ENCODE measurements at regions not wholly inside any gene's neighbourhood (a gene's known extent, or its start where the extent isn't known, plus 50 kb on each side); places are given as distances from the start of the nearest gene placed in this dataset.

GRCh38 chr3:46129588-46130272 is 78.4 kb downstream of the CCR1 start:
- DNase-seq (ENCODE audit: low read depth), result no peak
- FAIRE-seq, result no peak
- no peaks in the 10 kb centered on the region for H3K36me3 ChIP-seq (ENCODE audit: control insufficient read depth, insufficient read depth, low read length)
- no peaks in the 10 kb centered on the region for H3K27me3 ChIP-seq (ENCODE audit: control insufficient read depth, insufficient read depth, low read length)
- TF ChIP-seq CTCF (IDR thresholded peaks at IDR 0.05; ENCODE audit: insufficient read depth, low read length, severe bottlenecking), result no peak
- no peak overlapping the region for H3K4me3 ChIP-seq (ENCODE audit: low read depth, low read length)

- DNase-seq (ENCODE audit: low read depth) (peak; percentile 88), FAIRE-seq (peak; percentile 89)
- no peak overlapping the region for H3K4me3 ChIP-seq (ENCODE audit: low read depth, low read length)
- no peaks in the 10 kb centered on the region for H3K36me3 ChIP-seq (ENCODE audit: control insufficient read depth, insufficient read depth, low read length)
- no peak for TF ChIP-seq CTCF (IDR thresholded peaks at IDR 0.05; ENCODE audit: insufficient read depth, low read length, severe bottlenecking)
- H3K27me3 ChIP-seq (ENCODE audit: control insufficient read depth, insufficient read depth, low read length), result no peaks in the 10 kb centered on the region
Observed at GRCh38 chr3:46127503-46127902, 80.6 kb downstream of the CCR1 start.

GRCh38 chr3:46124216-46125177 is 83.6 kb downstream of the CCR1 start:
- no peak overlapping the region for H3K4me3 ChIP-seq (ENCODE audit: low read depth, low read length)
- no peak for DNase-seq (ENCODE audit: low read depth)
- no peak for TF ChIP-seq CTCF (IDR thresholded peaks at IDR 0.05; ENCODE audit: insufficient read depth, low read length, severe bottlenecking)
- no peaks in the 10 kb centered on the region for H3K36me3 ChIP-seq (ENCODE audit: control insufficient read depth, insufficient read depth, low read length)
- no peaks in the 10 kb centered on the region for H3K27me3 ChIP-seq (ENCODE audit: control insufficient read depth, insufficient read depth, low read length)
- no peak for FAIRE-seq

GRCh38 chr3:46123646-46124045 is 84.5 kb downstream of the CCR1 start:
- Histone ChIP-seq H3K27me3 (ENCODE audit: control insufficient read depth, insufficient read depth, low read length) (no peaks in the 10 kb centered on the region), H3K4me3 (ENCODE audit: low read depth, low read length) (no peak overlapping the region), H3K36me3 (ENCODE audit: control insufficient read depth, insufficient read depth, low read length) (no peaks in the 10 kb centered on the region)
- DNase-seq (ENCODE audit: low read depth), result no peak
- peak; percentile 18 for FAIRE-seq
- TF ChIP-seq CTCF (IDR thresholded peaks at IDR 0.05; ENCODE audit: insufficient read depth, low read length, severe bottlenecking), result no peak

- H3K27me3 ChIP-seq (ENCODE audit: control insufficient read depth, insufficient read depth, low read length), result no peaks in the 10 kb centered on the region
- DNase-seq (ENCODE audit: low read depth) (no peak), FAIRE-seq (no peak)
- no peaks in the 10 kb centered on the region for H3K36me3 ChIP-seq (ENCODE audit: control insufficient read depth, insufficient read depth, low read length)
- no peak for TF ChIP-seq CTCF (IDR thresholded peaks at IDR 0.05; ENCODE audit: insufficient read depth, low read length, severe bottlenecking)
- no peak overlapping the region for H3K4me3 ChIP-seq (ENCODE audit: low read depth, low read length)
Observed at GRCh38 chr3:46122091-46122490, 86.0 kb downstream of the CCR1 start.
